IMR-90 (cell line): ENCODE measurements at regions not wholly inside any gene's neighbourhood (a gene's known extent, or its start where the extent isn't known, plus 50 kb on each side); places are given as distances from the start of the nearest gene placed in this dataset.

Experiments used
- ATAC-seq: fragments of 200-7000 bp; cut with Tn5 transposase; 2 replicates; pipeline ENCODE4 v1.9.1; 2020; ENCODE audit warnings: low read depth, mild to moderate bottlenecking, moderate library complexity
- BruUV-seq: library from RNA; stranded (reverse); fragments of 400-500 nt; replicated peaks from 2 replicates; lab custom pipeline; 2021; lab: Mats Ljungman, UMichigan
- CTCF ChIA-PET: fragments of 300-600 bp; formaldehyde crosslinking; extraction: SDS; loops from one replicate; lab custom pipeline; 2021; ENCODE audit warnings: antibody characterized with exemption; lab: Yijun Ruan, JAX
- POLR2A ChIA-PET: fragments of 300-600 bp; sonication (Branson Sonifier 250); formaldehyde crosslinking; loops from one replicate; lab custom pipeline; 2022; ENCODE audit warnings: antibody characterized with exemption; ENCODE audit not compliant: unreplicated experiment; lab: Charles Lee
- DNase-seq: peaks from one replicate; pipeline ENCODE4 v3.0.0; 2013
- H2AFZ ChIP-seq: replicated peaks from 2 replicates; pipeline ENCODE3; 2013; ENCODE audit warnings: low read length, mild to moderate bottlenecking; ENCODE audit not compliant: poor library complexity
- H2AK5ac ChIP-seq: 2 replicates; pipeline ENCODE4 v1.6.1; 2013; ENCODE audit warnings: low read depth, low read length, inconsistent platforms
- H2AK9ac ChIP-seq: replicated peaks from 2 replicates; pipeline ENCODE3; 2013; ENCODE audit warnings: mild to moderate bottlenecking, low read depth, low read length, moderate library complexity; ENCODE audit not compliant: poor library complexity
- H2BK120ac ChIP-seq: 2 replicates; pipeline ENCODE4 v1.6.1; 2013; ENCODE audit warnings: low read depth, low read length, inconsistent platforms
- H2BK15ac ChIP-seq: 3 replicates; pipeline ENCODE4 v1.6.1; 2013; ENCODE audit warnings: low read depth, low read length, inconsistent platforms
- H2BK20ac ChIP-seq: 2 replicates; pipeline ENCODE4 v1.6.1; 2013; ENCODE audit warnings: low read depth, mild to moderate bottlenecking, inconsistent platforms, low read length, moderate library complexity
- H2BK5ac ChIP-seq: 2 replicates; pipeline ENCODE4 v1.6.1; 2013; ENCODE audit warnings: mild to moderate bottlenecking, low read depth, low read length, inconsistent platforms; ENCODE audit not compliant: poor library complexity, severe bottlenecking
- H3K14ac ChIP-seq: replicated peaks from 2 replicates; pipeline ENCODE4 v1.6.1; 2013; ENCODE audit warnings: low read depth, low read length, inconsistent platforms
- H3K18ac ChIP-seq: 2 replicates; pipeline ENCODE4 v1.6.1; 2013; ENCODE audit warnings: low read depth, low read length, control low read depth
- H3K23ac ChIP-seq: 2 replicates; pipeline ENCODE4 v1.6.1; 2013; ENCODE audit warnings: low read depth, low read length, inconsistent platforms
- H3K27ac ChIP-seq: 2 replicates; pipeline ENCODE4 v1.5.1; 2013; ENCODE audit warnings: mild to moderate bottlenecking, control low read depth, low read length; ENCODE audit not compliant: insufficient read depth
- H3K27me3 ChIP-seq: 2 replicates; pipeline ENCODE4 v1.6.1; 2013; ENCODE audit warnings: low read length; ENCODE audit not compliant: control insufficient read depth, insufficient read depth
- H3K36me3 ChIP-seq: 2 replicates; pipeline ENCODE4 v1.6.1; 2013; ENCODE audit warnings: low read length, mixed read lengths; ENCODE audit not compliant: control insufficient read depth, insufficient read depth
- H3K4ac ChIP-seq: 2 replicates; pipeline ENCODE4 v1.6.1; 2013; ENCODE audit warnings: low read depth, low read length, inconsistent platforms
- H3K4me1 ChIP-seq: 2 replicates; pipeline ENCODE4 v1.6.1; 2013; ENCODE audit warnings: low read length, mixed read lengths; ENCODE audit not compliant: control insufficient read depth, insufficient read depth
- H3K4me2 ChIP-seq: 2 replicates; pipeline ENCODE4 v1.6.1; 2013; ENCODE audit warnings: low read depth, mild to moderate bottlenecking, control low read depth, low read length, moderate library complexity
- H3K4me3 ChIP-seq: 2 replicates; pipeline ENCODE4 v1.5.1; 2013; ENCODE audit warnings: low read depth, mild to moderate bottlenecking, control low read depth, low read length, moderate library complexity; ENCODE audit not compliant: insufficient read depth
- H3K56ac ChIP-seq: 2 replicates; pipeline ENCODE4 v1.6.1; 2013; ENCODE audit warnings: low read length, inconsistent platforms; ENCODE audit not compliant: insufficient read depth; ENCODE audit errors: extremely low read depth
- H3K79me1 ChIP-seq, 2 experiments: 2 replicates each; pipeline ENCODE4 v1.6.1; 2013; ENCODE audit warnings: low read length in 2 of 2, inconsistent platforms in 1 of 2, low read depth in 1 of 2
- H3K9ac ChIP-seq: 2 replicates; pipeline ENCODE4 v1.6.1; 2013; ENCODE audit warnings: low read depth, low read length, control low read depth
- H3K9me1 ChIP-seq: 2 replicates; pipeline ENCODE4 v1.6.1; 2013; ENCODE audit warnings: low read length, inconsistent platforms; ENCODE audit not compliant: insufficient read depth
- H3K9me3 ChIP-seq: 2 replicates; pipeline ENCODE4 v1.6.1; 2013; ENCODE audit warnings: low read length; ENCODE audit not compliant: control insufficient read depth, insufficient read depth
- H4K20me1 ChIP-seq: 2 replicates; pipeline ENCODE4 v1.6.1; 2013; ENCODE audit warnings: low read length, inconsistent platforms; ENCODE audit not compliant: insufficient read depth
- H4K5ac ChIP-seq: 2 replicates; pipeline ENCODE4 v1.6.1; 2013; ENCODE audit warnings: mild to moderate bottlenecking, low read depth, low read length, control low read depth
- H4K8ac ChIP-seq, 2 experiments: 2 replicates each; pipeline ENCODE4 v1.6.1; 2013; ENCODE audit warnings: low read depth in 2 of 2, low read length in 2 of 2, control low read depth in 1 of 2, inconsistent platforms in 1 of 2
- H4K91ac ChIP-seq: 2 replicates; pipeline ENCODE4 v1.6.1; 2013; ENCODE audit warnings: low read depth, low read length, inconsistent platforms; ENCODE audit not compliant: insufficient read depth
- BHLHE40 ChIP-seq: fragments of 150-350 bp; IDR thresholded peaks from 2 replicates; pipeline ENCODE4 v1.6.1; 2016; ENCODE audit warnings: mild to moderate bottlenecking, low read depth, low read length
- CEBPB ChIP-seq: IDR thresholded peaks from 2 replicates; pipeline ENCODE4 v1.6.1; 2012; ENCODE audit warnings: low read depth, low read length, improper control_type of control experiment
- CHD1 ChIP-seq: IDR thresholded peaks from 2 replicates; pipeline ENCODE4 v1.6.1; 2012; ENCODE audit warnings: low read depth, low read length, improper control_type of control experiment
- CTCF ChIP-seq: conservative IDR thresholded peaks from 2 replicates; pipeline ENCODE4 v1.5.1; 2012; ENCODE audit warnings: mild to moderate bottlenecking, low read depth, low read length, improper control_type of control experiment
- ELK1 ChIP-seq: fragments of 150-350 bp; IDR thresholded peaks from 2 replicates; pipeline ENCODE4 v1.6.1; 2016; ENCODE audit warnings: low read depth, mild to moderate bottlenecking, low read length, moderate library complexity, borderline replicate concordance
- FOS ChIP-seq: fragments of 150-350 bp; IDR thresholded peaks from 2 replicates; pipeline ENCODE4 v1.6.1; 2016; ENCODE audit warnings: low read depth, low read length
- MAFK ChIP-seq: IDR thresholded peaks from 2 replicates; pipeline ENCODE4 v1.6.1; 2012; ENCODE audit warnings: low read depth, low read length, improper control_type of control experiment
- MAZ ChIP-seq: IDR thresholded peaks from 2 replicates; pipeline ENCODE4 v1.6.1; 2012; ENCODE audit warnings: low read depth, mild to moderate bottlenecking, low read length, improper control_type of control experiment, moderate library complexity, borderline replicate concordance
- MXI1 ChIP-seq: IDR thresholded peaks from 2 replicates; pipeline ENCODE4 v1.6.1; 2012; ENCODE audit warnings: low read depth, mild to moderate bottlenecking, low read length, moderate library complexity, borderline replicate concordance
- NFE2L2 ChIP-seq: fragments of 150-350 bp; IDR thresholded peaks from 2 replicates; pipeline ENCODE4 v1.6.1; 2016; ENCODE audit warnings: low read depth, mild to moderate bottlenecking, low read length
- POLR2A ChIP-seq: IDR thresholded peaks from 2 replicates; pipeline ENCODE4 v1.6.1; 2012; ENCODE audit warnings: mild to moderate bottlenecking, low read depth, low read length
- RAD21 ChIP-seq: IDR thresholded peaks from 2 replicates; pipeline ENCODE4 v1.6.1; 2012; ENCODE audit warnings: low read length, improper control_type of control experiment
- RCOR1 ChIP-seq: IDR thresholded peaks from 2 replicates; pipeline ENCODE4 v1.6.1; 2012; ENCODE audit warnings: mild to moderate bottlenecking, low read length, improper control_type of control experiment; ENCODE audit not compliant: insufficient replicate concordance
- RFX5 ChIP-seq: IDR thresholded peaks from 2 replicates; pipeline ENCODE4 v1.8.0; 2012; ENCODE audit warnings: low read depth, mild to moderate bottlenecking, low read length, moderate library complexity
- SMC3 ChIP-seq: fragments of 150-350 bp; IDR thresholded peaks from 2 replicates; pipeline ENCODE4 v1.6.1; 2016; ENCODE audit warnings: low read depth, mild to moderate bottlenecking, antibody characterized with exemption, low read length, moderate library complexity
- dilution Hi-C: fragments of 300-500 bp; cut with HindIII; formaldehyde crosslinking; loops from one replicate; pipeline ENCODE4 v1.14.3; 2018; ENCODE audit warnings: low sequenced_read_pairs; ENCODE audit not compliant: unreplicated experiment
- in situ Hi-C: fragments of 300-500 bp; cut with MboI; formaldehyde crosslinking; loops from 3 replicates; pipeline ENCODE4 v1.14.3; 2019; ENCODE audit warnings: low sequenced_read_pairs, inconsistent platforms, mixed read lengths
- intact Hi-C: fragments of 100-400 bp; cut with micrococcal nuclease; formaldehyde crosslinking; loops from 2 replicates; pipeline ENCODE4 v1.10.0; 2022
- TF ChIP-seq, protein P1 (sequence below): fragments of 150-350 bp; IDR thresholded peaks from 2 replicates; pipeline ENCODE4 v1.6.1; 2017; ENCODE audit warnings: mild to moderate bottlenecking, antibody characterized with exemption, low read length, low read depth

- ChIA-PET POLR2A (interaction anchor here (0.6 kb wide), 1 partner anchor 255 kb away, joined by 4 read pairs; no protein-coding TSS in a partner anchor), CTCF (no interaction called here)
- no peak overlapping the region for H3K27ac ChIP-seq
- DNase-seq (no peak), ATAC-seq (no peak)
- TF ChIP-seq MXI1 (no peak), MAFK (no peak), CHD1 (no peak), POLR2A (no peak), MAZ (no peak), CEBPB (no peak), BHLHE40 (no peak), RFX5 (no peak), CTCF (no peak), NFE2L2 (no peak), RCOR1 (no peak), RAD21 (no peak), FOS (no peak), SMC3 (no peak), ELK1 (no peak)
- TF ChIP-seq, protein P1, sequence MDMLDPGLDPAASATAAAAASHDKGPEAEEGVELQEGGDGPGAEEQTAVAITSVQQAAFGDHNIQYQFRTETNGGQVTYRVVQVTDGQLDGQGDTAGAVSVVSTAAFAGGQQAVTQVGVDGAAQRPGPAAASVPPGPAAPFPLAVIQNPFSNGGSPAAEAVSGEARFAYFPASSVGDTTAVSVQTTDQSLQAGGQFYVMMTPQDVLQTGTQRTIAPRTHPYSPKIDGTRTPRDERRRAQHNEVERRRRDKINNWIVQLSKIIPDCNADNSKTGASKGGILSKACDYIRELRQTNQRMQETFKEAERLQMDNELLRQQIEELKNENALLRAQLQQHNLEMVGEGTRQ = no peak
- H3K9me1 ChIP-seq = no peaks in the 10 kb centered on the region
- BruUV-seq = no TSS peak
- intact Hi-C loops = no loop called here
- no peak overlapping the region for H4K8ac ChIP-seq
- H3K4me2 ChIP-seq = no peak overlapping the region
- H4K91ac ChIP-seq = no peak overlapping the region
- H3K9ac ChIP-seq = no peak overlapping the region
- H2BK20ac ChIP-seq = no peak overlapping the region
- no peaks in the 10 kb centered on the region for H3K36me3 ChIP-seq
- H3K4me1 ChIP-seq = no peaks in the 10 kb centered on the region
- H2AFZ ChIP-seq = no peak overlapping the region
- no peak overlapping the region for H3K14ac ChIP-seq
- H3K18ac ChIP-seq = no peak overlapping the region
- H4K20me1 ChIP-seq = no peaks in the 10 kb centered on the region
- dilution Hi-C loops = no loop called here
- no peak overlapping the region for H3K23ac ChIP-seq
- no peak overlapping the region for H2AK9ac ChIP-seq
- H2BK120ac ChIP-seq = no peak overlapping the region
- no peak overlapping the region for H3K4me3 ChIP-seq
- H3K56ac ChIP-seq = no peak overlapping the region
- H4K5ac ChIP-seq = no peak overlapping the region
- H3K4ac ChIP-seq = no peak overlapping the region
- no peak overlapping the region for H2BK15ac ChIP-seq
- in situ Hi-C loops = no loop called here
- peaks cover 32% of the 10 kb centered on the region for H3K9me3 ChIP-seq
- no peak overlapping the region for H2BK5ac ChIP-seq
- H3K27me3 ChIP-seq = no peaks in the 10 kb centered on the region
- H2AK5ac ChIP-seq = no peak overlapping the region
- H3K79me1 ChIP-seq = no peaks in the 10 kb centered on the region
Measured at GRCh38 chr7:98562381-98562823, 54.7 kb upstream of the NPTX2 start.
